GM21423 (cell line): ENCODE measurements at regions not wholly inside any gene's neighbourhood (a gene's known extent, or its start where the extent isn't known, plus 50 kb on each side); places are given as distances from the start of the nearest gene placed in this dataset.
"Not testable (repeated sequence)": the region's sequence is repeated elsewhere in the genome, so short reads cannot be mapped to it uniquely, and the experiment has no call there.

Experiments used
- ATAC-seq: cut with Tn5 transposase; IDR thresholded peaks from one replicate; pipeline ENCODE4 v1.9.1; 2021; ENCODE audit warnings: mild to moderate bottlenecking, moderate library complexity; ENCODE audit not compliant: unreplicated experiment

DNA sequence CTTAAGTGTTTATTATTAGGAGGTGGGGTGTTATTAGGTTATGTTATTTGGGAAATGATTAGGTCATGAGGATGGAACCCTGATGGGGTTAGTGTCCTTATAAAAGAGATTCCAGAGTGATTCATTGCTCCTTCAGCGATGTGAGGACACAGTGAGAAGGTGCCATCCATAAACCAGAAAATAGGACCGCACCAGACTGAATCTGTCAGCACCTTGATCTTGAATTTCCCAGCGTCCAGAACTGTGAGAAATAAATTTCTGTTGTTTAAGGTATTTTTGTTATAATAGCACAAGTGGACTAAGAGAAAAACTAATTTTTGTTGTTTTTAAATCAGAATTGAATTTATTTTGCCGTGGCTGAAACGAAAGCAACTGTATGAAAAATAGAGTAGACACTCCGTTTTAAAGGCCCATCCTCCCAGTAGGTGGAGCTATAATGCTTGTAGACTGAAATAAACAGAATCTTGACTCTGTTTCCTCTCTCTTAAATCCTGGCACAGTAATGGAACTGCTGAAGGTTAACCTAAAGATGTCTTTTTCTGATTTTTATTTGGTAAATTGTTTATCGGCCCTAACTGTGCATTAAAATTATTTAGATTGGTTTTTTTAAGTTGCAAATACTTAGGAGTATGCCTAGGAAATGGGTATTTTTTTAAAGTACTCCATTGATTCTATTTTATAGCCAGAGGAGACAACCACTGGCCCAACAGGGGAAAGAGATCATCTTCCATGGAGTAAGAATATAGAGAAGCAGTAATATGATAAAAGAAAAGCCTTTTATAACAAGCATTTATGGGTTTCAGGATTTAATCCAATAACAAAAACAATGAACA lies 133.2 kb upstream of the ADAMTS3 start:
- peak; percentile 82 for ATAC-seq

DNA sequence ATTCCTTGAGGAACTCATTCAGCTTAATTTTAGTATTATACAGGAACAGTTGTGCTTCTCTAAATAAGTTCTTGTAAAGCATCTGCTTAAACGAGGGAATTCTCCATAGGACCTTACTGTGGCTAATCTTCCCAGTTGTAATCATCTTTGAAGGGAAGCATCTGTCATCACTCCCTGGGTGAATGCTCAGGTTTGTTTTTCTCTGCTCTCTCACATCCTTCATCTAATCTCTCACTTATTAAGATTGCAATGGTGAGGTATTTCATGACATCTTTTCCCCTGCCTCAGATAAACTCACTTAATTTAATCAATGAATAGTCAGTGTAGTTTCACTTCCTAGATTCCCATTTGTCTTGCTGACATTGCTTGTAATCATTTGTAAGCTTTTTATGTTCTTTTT lies 121.8 kb upstream of the ADAMTS3 start:
- ATAC-seq = no peak

DNA sequence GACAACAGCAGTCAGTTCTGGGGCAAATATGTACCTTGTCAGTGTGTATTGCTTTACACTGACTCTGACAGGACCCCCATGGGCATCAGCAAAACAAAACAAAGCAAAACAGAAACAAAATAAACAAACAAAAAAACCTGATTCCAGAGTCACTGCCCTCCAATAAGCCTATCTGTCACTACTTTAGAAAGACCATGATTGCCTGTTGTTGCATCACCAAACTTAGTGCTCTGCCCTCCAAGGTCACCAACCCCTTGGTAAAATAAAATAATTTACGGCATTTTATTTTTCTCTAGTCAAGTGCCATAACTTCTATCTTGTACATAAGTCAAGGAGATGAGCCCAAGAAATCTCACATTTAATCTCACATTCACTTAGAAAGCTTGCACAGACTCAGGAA lies 120.9 kb upstream of the ADAMTS3 start:
- ATAC-seq = no peak

DNA sequence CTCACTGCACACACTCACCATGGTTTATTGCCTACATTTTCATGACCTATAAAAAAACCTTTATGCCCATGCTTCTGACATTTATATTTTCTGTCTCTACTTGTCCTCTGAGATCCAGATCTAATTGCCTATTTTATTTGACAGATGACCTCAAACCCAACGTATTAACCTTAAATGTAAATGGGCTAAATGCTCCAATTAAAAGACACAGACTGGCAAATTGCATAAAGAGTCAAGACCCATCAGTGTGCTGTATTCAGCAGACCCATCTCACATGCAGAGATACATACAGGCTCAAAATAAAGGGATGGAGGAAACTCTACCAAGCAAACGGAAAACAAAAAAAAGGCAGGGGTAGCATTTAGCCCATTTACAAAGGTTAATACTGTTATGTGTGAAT lies 117.4 kb upstream of the ADAMTS3 start:
- not testable (repeated sequence) for ATAC-seq

DNA sequence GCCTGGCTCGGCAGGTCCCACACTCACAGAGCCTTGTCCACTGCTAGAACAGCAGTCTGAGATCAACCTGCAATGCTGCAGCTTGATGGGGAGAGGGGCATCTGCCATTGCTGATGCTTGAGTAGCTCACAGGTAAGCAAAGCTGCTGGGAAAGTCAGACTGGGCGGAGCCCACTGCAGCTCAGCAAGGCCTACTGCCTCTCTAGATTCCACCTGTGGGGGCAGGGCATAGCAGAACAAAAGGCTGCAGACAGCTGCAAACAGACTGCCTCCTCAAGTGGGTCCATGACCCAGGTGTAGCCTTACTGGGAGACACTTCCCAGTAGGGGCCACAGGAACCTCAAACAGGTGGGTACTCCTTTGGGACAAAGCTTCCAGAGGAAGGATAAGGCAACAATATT lies 110.6 kb upstream of the ADAMTS3 start:
- no peak for ATAC-seq

DNA sequence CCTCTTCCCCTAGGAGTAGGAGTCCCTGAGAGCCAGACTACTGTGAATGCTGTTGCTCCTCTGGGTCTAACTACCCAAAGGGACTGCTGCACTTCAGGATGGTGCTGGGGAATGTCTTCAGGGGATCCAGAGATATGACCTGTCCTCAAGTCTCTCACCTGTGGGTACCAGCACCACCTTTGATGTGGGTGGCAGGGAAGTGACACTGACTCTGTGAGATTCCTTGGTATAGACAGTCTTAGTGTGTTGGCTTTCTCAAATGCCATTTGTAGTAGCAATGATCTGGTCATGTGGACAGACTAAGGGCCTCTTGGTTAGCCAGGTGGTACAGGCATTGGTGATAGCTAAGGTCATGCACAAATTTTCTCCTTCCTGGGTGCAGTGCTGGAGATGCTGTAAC lies 108.9 kb upstream of the ADAMTS3 start:
- no peak for ATAC-seq

DNA sequence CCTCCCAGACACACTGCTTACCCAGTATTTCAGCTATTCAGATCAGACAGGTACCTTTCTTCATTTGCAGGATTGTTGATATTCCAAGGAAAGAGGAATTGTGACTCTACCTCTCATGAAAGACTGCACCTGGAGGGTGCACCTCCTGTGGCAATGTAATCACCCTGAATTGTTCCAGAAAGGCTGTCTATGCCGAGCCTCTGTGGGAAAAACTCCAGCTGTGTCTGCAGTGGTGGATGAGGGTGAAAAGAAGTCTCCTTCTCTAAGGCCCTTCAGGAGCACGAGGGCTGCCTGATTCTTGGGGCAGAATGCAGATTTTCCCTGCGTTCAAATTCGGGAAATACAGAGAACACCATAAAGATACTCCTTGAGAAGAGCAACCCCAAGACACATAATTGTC lies 108.2 kb upstream of the ADAMTS3 start:
- ATAC-seq = no peak

DNA sequence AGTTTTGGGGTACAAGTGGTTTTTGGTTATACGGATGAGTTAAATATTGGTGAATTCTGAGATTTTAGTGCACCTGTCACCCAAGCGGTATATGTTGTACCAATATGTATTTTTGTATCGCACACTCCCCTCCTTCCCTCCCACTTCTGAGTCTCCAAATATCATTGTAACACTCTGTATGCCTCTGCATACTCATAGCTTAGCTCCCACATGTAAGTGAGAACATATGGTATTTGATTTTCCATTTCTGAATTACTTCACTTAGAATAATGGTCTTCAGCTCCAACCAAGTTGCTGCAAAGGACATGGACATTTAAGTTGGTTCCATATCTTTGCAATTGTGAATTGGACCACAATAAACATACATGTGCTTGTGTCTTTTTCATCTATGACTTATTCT lies 103.0 kb upstream of the ADAMTS3 start:
- ATAC-seq = no peak

DNA sequence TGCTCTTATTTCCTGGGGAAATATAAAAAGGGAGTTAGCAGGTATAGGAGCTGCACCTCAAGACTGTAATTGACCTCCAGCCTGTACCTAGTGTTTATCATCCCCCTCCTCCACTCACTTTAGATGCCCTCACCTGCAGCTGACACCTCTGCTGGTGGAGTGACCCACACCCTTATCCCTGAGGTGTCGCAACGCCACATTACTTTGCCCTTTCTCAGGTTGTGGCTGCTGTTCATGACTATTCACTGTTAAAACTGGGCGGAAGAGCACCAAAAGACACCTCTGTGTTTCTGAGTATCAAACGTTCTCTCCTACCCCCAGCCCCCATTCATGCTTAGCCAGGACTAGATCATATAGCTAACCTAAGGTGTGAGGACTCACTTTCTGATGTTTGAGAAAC lies 101.5 kb upstream of the ADAMTS3 start:
- no peak for ATAC-seq

DNA sequence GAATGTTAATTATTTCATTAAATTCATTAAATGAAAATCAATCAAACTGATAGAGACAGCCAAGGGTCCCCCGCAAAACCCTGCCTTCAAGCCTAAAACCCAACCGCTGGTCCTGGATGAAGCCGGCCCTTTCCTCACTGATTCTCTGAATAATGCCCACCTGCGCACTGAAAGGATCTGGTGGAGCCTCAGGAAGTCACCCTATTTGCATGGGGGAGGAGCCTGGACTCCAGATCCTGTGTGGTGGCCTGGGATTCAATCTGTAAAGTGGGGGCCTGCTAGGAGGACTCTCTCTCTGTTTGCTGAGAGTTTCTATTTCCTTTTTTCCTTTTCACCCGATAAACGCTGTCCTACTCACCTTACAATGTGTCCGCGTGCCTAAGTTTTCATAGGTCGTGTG lies 97.9 kb upstream of the ADAMTS3 start:
- no peak for ATAC-seq

DNA sequence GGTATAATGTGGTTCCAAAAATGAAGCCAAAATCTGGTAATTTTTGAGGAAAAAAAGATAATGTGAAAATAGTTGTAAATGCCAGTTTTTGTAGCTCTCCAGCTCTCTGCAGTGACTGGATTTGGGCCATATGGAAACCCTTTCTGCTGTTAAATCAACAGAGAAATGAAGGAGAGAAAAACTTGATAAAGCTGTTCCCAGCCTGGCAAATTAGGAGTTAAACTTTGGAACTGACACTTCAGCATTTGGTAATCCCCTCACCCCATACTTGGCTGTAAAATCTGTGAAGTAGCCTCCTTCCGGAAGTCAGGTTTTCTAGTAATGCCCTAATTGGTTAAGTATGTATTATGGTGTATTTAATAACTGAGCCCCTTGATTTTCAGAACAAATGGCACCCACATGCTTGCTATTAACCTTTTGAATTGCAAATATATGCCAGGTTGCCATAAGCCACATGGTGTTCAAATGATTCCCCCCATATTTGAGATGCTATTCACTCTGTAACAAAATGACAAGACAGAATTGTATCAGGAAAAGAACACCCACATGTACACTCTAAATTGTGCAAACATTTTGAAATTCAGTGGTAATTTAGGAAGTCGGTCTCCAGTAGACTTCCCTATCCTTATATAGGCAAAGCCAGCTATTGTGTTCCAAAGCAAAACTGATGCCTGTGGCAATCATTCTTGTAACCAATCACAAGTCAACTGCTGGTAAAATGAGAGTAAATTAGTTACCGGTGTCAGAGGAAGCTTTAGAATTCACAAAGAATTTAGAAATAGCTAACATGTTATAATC lies 96.3 kb upstream of the ADAMTS3 start:
- no peak for ATAC-seq

DNA sequence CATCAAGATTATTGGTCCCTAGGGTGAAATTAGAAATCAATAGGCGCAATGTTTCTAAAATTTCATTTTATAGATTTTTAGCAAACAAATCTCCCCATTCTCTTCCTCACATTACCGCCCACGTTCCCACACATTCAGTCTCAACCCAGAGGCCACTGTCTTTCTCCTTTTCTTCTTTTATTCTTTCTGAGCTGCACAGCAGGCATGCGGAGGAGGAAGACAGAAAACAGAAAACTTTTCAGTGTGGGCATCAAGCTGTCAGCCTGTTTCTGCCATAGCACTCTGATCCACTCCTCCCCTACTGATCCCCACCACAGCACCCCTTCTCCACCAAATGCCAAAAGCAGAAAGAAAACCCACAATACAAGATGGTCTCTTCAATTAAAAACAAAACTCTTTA lies 94.8 kb upstream of the ADAMTS3 start:
- no peak for ATAC-seq

DNA sequence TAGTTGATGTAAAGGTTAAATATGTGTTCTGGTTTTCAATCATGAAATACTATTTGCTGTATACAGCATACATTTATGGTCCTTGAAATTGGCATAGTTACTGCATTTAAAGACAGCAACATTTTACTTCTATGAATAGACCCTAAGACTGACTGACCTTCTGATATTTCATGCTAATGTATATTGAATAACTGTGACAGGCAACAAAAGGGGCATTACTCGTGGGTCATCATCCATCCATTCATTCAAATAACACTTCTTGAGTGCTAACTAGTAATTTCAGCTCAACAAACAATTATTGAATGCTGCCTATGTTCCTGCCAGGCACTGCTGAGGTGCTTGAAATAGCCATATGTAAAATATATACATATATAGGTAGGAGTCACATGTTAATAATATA lies 92.8 kb upstream of the ADAMTS3 start:
- no peak for ATAC-seq

DNA sequence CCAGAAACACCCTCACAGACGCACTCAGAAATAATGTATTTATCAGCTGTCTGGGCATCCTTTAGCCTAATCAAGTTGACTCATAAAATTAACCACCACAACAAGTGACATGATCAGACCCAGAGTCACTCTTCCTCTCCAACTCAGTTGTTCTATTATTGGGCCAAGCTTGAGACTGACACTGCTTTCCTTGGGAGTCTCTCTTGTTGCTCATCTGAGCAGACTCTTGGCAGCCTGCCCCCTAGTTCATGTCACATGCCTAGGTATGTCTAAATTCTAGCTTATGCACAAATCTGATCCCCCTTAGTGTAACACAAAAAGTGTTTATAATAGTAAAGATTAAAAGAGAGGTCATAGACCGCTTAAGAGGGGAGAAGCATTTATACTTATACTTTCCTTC lies 72.6 kb upstream of the ADAMTS3 start:
- ATAC-seq = no peak

DNA sequence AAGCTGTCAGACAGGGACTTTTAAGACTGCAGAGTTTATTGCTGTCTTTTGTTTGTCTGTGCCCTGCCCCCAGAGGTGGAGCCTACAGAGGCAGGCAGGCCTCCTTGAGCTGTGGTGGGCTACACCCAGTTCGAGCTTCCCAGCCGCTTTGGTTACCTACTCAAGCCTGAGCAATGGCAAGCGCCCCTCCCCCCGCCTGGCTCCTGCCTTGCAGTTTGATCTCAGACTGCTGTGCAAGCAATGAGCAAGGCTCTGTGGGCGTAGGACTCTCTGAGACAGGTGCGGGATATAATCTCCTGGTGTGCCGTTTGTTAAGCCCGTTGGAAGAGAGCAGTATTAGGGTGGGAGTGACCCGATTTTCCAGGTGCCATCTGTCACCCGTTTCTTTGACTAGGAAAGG lies 67.8 kb upstream of the ADAMTS3 start:
- not testable (repeated sequence) for ATAC-seq

DNA sequence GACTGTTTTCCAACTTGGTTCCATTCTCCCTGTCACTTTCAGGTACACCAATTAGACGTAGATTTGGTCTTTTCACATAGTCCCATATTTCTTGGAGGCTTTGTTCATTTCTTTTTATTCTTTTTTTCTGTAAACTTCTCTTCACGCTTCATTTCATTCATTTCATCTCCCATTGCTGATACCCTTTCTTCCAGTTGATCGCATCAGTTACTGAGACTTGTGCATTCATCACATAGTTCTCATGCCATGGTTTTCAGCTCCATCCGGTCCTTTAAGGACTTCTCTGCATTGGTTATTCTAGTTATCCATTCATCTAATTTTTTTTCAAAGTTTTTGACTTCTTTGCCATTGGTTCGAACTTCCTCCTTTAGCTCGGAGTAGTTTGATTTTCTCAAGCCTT lies 66.9 kb upstream of the ADAMTS3 start:
- not testable (repeated sequence) for ATAC-seq

DNA sequence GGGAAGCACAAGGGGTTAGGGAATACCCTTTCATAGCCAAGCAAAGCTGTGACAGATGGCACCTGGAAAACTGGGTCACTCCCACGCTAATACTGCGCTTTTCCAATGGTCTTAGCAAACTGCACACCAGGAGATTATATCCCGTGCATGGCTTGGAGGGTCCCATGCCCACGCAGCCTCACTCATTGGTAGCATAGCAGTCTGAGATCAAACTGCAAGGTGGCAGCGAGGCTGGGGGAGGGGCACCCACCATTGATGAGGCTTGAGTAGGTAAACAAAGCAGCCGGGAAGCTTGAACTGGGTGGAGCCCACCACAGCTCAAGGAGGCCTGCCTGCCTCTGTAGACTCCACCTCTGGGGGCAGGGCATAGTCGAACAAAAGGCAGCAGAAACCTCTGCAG lies 63.2 kb upstream of the ADAMTS3 start:
- not testable (repeated sequence) for ATAC-seq

DNA sequence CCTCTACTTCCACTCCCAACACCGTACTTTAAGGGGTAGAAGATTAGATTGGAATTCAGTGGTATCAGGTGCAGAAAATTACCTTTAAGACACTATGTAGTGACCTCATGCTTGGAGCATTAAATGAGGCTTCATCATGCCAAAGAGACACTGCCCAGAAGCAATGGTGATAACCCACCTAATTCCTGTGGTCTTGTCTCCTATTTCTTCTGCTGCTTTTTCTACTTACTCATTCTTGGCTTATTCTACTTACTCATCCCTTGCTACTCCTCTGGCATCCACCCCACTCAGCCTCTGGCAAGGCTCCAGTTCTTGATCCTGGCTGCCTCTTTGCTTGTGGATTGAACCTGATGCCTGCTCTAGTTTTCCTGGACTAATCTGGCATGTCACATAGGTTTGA lies 62.3 kb upstream of the ADAMTS3 start:
- ATAC-seq = no peak

DNA sequence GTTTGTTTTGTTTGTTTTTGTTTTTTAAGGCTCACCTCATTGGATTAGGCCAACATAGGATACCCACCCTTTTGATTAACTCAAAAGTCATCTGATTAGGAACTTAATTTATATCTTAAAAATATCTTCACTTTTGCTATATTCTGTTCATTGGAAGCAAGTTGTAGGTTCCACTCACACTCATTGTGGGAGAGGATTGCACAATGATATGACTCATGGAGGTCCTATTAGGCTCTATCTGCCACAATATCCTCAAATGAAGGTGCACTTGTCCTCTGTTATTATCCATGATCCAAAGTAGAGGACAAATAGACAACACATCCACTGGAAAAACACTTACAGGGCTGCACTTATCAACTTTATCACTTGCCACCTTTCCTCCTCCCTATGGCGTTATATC lies 60.5 kb upstream of the ADAMTS3 start:
- ATAC-seq = no peak

DNA sequence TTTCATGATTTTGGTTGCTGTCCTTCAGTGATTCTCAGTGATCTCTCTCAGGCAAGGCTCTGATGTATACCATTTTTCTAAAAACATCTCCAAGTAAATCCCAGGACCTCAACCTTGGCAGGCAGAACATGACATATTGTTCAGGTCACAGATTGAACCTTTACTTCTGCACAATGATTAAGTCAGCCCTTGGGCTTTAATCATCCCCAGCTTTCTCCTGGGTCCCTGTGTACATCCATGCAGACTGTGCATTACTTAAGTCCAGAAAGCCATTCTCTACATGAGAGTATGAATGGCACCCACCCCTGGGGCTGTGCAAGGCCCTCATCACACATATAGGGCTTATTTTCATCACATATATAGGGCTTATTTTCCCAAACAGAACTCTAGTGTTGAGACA lies 58.7 kb upstream of the ADAMTS3 start:
- no peak for ATAC-seq
